Suprapubic skin (tissue), 4 donors: ENCODE measurements at regions not wholly inside any gene's neighbourhood (a gene's known extent, or its start where the extent isn't known, plus 50 kb on each side); places are given as distances from the start of the nearest gene placed in this dataset.

Experiments
- DNase-seq, 2 donors: peaks; one replicate each; pipeline ENCODE4 v3.0.0-alpha.2; 2019; ENCODE audit warnings: low spot score in 2 of 2
- H3K27ac ChIP-seq: fragments of 200-600 bp; sonication (generic); one replicate; pipeline ENCODE4 v1.5.1; 2019
- H3K27me3 ChIP-seq: fragments of 200-600 bp; sonication (generic); one replicate; pipeline ENCODE4 v1.5.1; 2019
- H3K36me3 ChIP-seq: fragments of 200-600 bp; sonication (generic); one replicate; pipeline ENCODE4 v1.5.1; 2019
- H3K4me1 ChIP-seq: fragments of 200-600 bp; sonication (generic); one replicate; pipeline ENCODE4 v1.5.1; 2019
- H3K4me3 ChIP-seq: fragments of 200-600 bp; sonication (generic); one replicate; pipeline ENCODE4 v1.5.1; 2019; ENCODE audit warnings: mild to moderate bottlenecking
- H3K9me3 ChIP-seq: fragments of 200-600 bp; sonication (generic); one replicate; pipeline ENCODE4 v1.5.1; 2019
- EP300 ChIP-seq: sonication (generic); formaldehyde crosslinking; IDR thresholded peaks from one replicate; pipeline ENCODE4 v1.6.1; 2017; ENCODE audit warnings: antibody characterized with exemption
- POLR2A ChIP-seq, 2 donors: fragments of 450-650 bp; IDR thresholded peaks; one replicate each; pipeline ENCODE4 v1.6.1; 2017; ENCODE audit warnings: antibody characterized with exemption in 2 of 2, mild to moderate bottlenecking in 2 of 2, moderate library complexity in 2 of 2
- POLR2AphosphoS5 ChIP-seq, 3 donors: sonication (generic); formaldehyde crosslinking; IDR thresholded peaks; one replicate each; pipeline ENCODE4 v1.6.1; 2017; ENCODE audit warnings: antibody characterized with exemption in 3 of 3
- WGBS: methylation state at CpG from one replicate; pipeline ENCODE4 v1.1.5; 2018; 5-methylcytosine and 5-hydroxymethylcytosine counted together
- TF ChIP-seq, protein P1 (sequence below), 2 donors: fragments of 200-600 bp in 1 of 2; fragments of 450-650 bp in 1 of 2; sonication (generic) in 1 of 2; IDR thresholded peaks; one replicate each; pipeline ENCODE4 v1.5.1; 2016 to 2019; ENCODE audit warnings: antibody characterized with exemption in 2 of 2, mild to moderate bottlenecking in 1 of 2, moderate library complexity in 1 of 2

DNA sequence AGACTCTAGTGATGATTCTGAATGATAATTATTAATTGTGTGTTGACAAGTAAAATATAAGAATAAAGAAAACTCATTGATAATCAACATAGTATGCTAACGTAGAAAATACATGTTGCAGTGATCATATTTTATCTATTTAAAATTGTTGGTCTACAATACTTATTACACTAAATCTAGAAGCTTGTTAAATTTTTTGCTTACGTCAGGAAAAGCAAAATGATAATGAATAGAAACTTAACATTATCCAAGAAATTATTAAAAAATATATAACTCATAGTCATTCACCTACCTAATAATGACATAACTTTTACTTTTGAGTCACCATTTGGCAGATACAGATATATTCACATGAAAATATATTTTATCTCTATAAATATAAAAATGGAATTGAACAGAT lies 984.1 kb downstream of the PLOD2 start:
- no peak overlapping the region for H3K27ac ChIP-seq
- peaks cover 7% of the 10 kb centered on the region for H3K4me1 ChIP-seq
- H3K9me3 ChIP-seq, result no peaks in the 10 kb centered on the region
- TF ChIP-seq, protein P1, sequence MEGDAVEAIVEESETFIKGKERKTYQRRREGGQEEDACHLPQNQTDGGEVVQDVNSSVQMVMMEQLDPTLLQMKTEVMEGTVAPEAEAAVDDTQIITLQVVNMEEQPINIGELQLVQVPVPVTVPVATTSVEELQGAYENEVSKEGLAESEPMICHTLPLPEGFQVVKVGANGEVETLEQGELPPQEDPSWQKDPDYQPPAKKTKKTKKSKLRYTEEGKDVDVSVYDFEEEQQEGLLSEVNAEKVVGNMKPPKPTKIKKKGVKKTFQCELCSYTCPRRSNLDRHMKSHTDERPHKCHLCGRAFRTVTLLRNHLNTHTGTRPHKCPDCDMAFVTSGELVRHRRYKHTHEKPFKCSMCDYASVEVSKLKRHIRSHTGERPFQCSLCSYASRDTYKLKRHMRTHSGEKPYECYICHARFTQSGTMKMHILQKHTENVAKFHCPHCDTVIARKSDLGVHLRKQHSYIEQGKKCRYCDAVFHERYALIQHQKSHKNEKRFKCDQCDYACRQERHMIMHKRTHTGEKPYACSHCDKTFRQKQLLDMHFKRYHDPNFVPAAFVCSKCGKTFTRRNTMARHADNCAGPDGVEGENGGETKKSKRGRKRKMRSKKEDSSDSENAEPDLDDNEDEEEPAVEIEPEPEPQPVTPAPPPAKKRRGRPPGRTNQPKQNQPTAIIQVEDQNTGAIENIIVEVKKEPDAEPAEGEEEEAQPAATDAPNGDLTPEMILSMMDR (IDR thresholded peaks at IDR 0.05), result no peak
- TF ChIP-seq POLR2AphosphoS5 (IDR thresholded peaks at IDR 0.05) (no peak), POLR2A (IDR thresholded peaks at IDR 0.05) (no peak), EP300 (no peak)
- H3K4me3 ChIP-seq, result no peak overlapping the region
- no peaks in the 10 kb centered on the region for H3K36me3 ChIP-seq
- no peak for DNase-seq
- 94% methylated on average over 2 of the region's 2 CpGs for WGBS
- H3K27me3 ChIP-seq, result no peaks in the 10 kb centered on the region

DNA sequence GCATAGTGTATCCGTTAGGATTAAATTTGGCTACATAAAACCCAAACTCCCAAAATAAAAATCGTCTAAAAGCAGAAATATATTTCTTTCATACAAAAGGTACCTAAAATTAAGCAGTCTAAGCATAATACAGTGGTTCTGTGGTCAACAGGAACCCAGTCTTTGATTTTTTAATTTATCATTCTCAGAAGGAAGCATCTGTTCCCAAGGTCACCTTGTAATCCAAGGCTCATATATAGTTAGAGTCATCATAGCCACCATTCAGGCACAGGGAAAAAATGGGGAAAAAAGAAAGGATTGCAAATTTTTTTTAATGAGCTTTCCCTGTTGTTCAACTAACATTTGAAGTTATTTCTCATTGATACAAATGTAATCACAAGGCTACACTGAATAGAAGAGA lies 983.2 kb downstream of the PLOD2 start:
- whole genome bisulfite sequencing, result 75% methylated on average over 2 of the region's 2 CpGs

DNA sequence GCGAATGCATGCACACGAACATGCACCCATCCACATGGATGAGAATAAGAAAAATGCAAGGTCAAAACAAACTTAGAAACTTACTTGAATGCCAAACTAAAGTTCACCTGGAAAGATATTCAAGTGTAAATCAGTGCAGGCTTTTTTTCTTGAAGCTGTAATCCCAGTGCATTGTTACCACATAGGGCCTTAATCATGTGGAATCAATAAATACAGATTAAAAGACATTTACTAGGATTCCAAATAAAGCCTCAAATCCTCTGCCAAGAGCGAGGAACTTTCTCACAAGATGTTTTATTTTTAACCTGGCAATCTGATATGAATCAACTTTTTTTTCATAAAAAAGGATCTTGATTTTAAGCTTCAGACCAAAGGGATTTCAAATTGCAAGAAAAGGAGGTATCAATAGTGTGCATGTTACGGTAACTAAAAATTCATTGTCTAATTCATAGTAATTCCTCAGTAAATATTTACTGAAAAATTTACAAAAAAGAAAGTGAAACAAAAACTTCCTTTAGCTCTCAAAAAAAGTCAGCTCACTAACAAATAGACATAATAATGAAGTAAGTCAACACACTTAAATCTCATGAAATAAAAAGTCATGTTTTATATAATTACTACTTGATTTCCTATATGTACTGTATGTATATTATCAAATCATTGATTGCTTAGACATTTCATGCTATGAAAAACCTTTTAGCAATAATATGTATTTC lies 978.6 kb downstream of the PLOD2 start:
- Histone ChIP-seq H3K4me1 (peaks cover 15% of the 10 kb centered on the region), H3K9me3 (no peaks in the 10 kb centered on the region), H3K36me3 (no peaks in the 10 kb centered on the region), H3K4me3 (peak overlapping the region; percentile 20), H3K27ac (no peak overlapping the region), H3K27me3 (no peaks in the 10 kb centered on the region)
- no peak for DNase-seq
- 35% methylated on average over 4 of the region's 4 CpGs for WGBS
- TF ChIP-seq, protein P1 (IDR thresholded peaks at IDR 0.05), result no peak
- TF ChIP-seq POLR2A (IDR thresholded peaks at IDR 0.05), result no peak
- no peak for TF ChIP-seq EP300
- TF ChIP-seq POLR2AphosphoS5 (IDR thresholded peaks at IDR 0.05), result no peak

More for the DNA sequence above, 983.2 kb downstream of the PLOD2 start:
- peaks cover 11% of the 10 kb centered on the region for H3K4me1 ChIP-seq
- no peaks in the 10 kb centered on the region for H3K9me3 ChIP-seq
- TF ChIP-seq, protein P1 (IDR thresholded peaks at IDR 0.05), result no peak
- TF ChIP-seq POLR2A (IDR thresholded peaks at IDR 0.05), result no peak
- TF ChIP-seq POLR2AphosphoS5 (IDR thresholded peaks at IDR 0.05), result no peak
- no peak for TF ChIP-seq EP300
- no peak overlapping the region for H3K27ac ChIP-seq
- no peaks in the 10 kb centered on the region for H3K27me3 ChIP-seq
- H3K4me3 ChIP-seq, result no peak overlapping the region
- H3K36me3 ChIP-seq, result no peaks in the 10 kb centered on the region
- no peak for DNase-seq

DNA sequence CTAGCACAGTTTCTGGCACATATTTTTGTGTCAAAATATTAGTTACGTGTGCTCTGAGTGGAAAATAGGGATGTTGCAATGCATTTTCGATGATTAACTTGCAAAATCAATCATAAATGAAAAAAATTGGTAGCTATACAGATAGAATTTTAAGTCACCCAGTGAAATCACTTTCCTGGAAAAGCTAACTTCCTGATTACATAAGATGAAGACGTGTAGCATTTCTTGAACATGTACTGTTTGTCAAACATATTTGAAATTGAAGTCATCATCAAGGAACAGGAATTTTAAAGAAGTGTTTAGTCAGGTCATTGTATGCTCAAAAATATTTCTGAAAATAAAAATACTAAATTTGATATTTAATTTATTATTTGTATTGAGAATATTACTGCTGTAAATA lies 977.7 kb downstream of the PLOD2 start:
- TF ChIP-seq POLR2AphosphoS5 (IDR thresholded peaks at IDR 0.05) (no peak), POLR2A (IDR thresholded peaks at IDR 0.05) (no peak), EP300 (no peak)
- TF ChIP-seq, protein P1 (IDR thresholded peaks at IDR 0.05), result no peak
- no peak for DNase-seq
- Histone ChIP-seq H3K27me3 (no peaks in the 10 kb centered on the region), H3K9me3 (no peaks in the 10 kb centered on the region), H3K4me1 (peaks cover 15% of the 10 kb centered on the region), H3K36me3 (no peaks in the 10 kb centered on the region), H3K4me3 (no peak overlapping the region), H3K27ac (no peak overlapping the region)
- 53% methylated on average over 3 of the region's 3 CpGs for WGBS

DNA sequence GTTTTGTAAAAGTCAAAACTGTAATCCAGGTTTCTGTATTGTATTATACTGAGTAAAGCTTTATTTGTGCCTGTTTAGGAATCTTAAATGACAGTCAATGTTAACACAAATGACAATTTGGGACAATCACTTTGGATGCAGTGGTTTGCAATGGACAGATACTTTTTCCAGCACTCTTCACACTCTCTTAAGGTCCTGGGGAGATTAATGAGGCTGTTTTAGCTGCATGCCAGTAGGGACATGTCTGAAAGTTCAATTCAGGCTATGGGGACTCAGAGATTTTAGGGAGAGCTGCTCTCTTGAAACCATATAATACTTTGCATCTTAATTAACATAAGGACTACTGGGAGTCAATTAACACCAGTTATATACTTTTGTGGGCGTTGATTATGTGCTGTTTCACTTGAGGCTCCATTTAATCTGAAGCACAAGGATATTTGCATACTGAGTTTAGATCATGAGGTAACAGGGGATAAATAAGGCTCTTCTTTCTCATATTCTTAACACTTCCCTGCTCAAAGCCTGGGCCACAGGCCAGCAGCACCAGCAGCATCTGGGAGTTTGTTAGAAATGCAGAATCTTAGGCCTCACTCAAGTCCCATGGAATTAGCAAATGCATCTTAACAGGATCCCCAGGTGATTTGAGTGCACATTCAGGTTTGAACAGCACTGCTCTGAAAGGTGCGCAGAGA lies 972.8 kb downstream of the PLOD2 start:
- WGBS, result 84% methylated on average over 2 of the region's 2 CpGs
- TF ChIP-seq EP300, result no peak
- TF ChIP-seq, protein P1 (IDR thresholded peaks at IDR 0.05), result no peak
- no peak for TF ChIP-seq POLR2A (IDR thresholded peaks at IDR 0.05)
- H3K9me3 ChIP-seq, result no peaks in the 10 kb centered on the region

More for the DNA sequence above, 972.8 kb downstream of the PLOD2 start:
- Histone ChIP-seq H3K36me3 (no peaks in the 10 kb centered on the region), H3K4me3 (no peak overlapping the region), H3K4me1 (peaks cover 1% of the 10 kb centered on the region), H3K27me3 (no peaks in the 10 kb centered on the region), H3K27ac (no peak overlapping the region)
- no peak for DNase-seq
